Spleen (tissue), 7 donors: ENCODE measurements at regions not wholly inside any gene's neighbourhood (a gene's known extent, or its start where the extent isn't known, plus 50 kb on each side); places are given as distances from the start of the nearest gene placed in this dataset.

Experiments used
- POLR2A ChIP-seq, 3 donors: fragments of 450-650 bp; IDR thresholded peaks; one replicate each; pipeline ENCODE4 v1.5.1; 2017; ENCODE audit warnings: antibody characterized with exemption in 3 of 3, mild to moderate bottlenecking in 1 of 3
- POLR2AphosphoS5 ChIP-seq, 3 donors: sonication (generic); formaldehyde crosslinking; IDR thresholded peaks; one replicate each; pipeline ENCODE4 v1.5.1; 2017; ENCODE audit warnings: antibody characterized with exemption in 3 of 3
- TF ChIP-seq, protein P1 (sequence below), 11 experiments: fragments of 200-600 bp in 7 of 11; fragments of 450-650 bp in 4 of 11; sonication (generic) in 4 of 11; IDR thresholded peaks in 8 of 11; conservative IDR thresholded peaks in 3 of 11; 1 replicate in 7 of 11; 2 replicates in 4 of 11; pipeline versions ENCODE4 v1.4.0 to v1.8.0; 2016 to 2021; ENCODE audit warnings: antibody characterized with exemption in 11 of 11, inconsistent platforms in 4 of 11, mild to moderate bottlenecking in 1 of 11
- donor health status: DM: no; HTN: no; CAD: no; lungs with moderate emphysema.
- donor health status: DM: no; HTN: no; CAD: no.
- donor health status: DM: no; HTN: no; CAD: no.

DNA sequence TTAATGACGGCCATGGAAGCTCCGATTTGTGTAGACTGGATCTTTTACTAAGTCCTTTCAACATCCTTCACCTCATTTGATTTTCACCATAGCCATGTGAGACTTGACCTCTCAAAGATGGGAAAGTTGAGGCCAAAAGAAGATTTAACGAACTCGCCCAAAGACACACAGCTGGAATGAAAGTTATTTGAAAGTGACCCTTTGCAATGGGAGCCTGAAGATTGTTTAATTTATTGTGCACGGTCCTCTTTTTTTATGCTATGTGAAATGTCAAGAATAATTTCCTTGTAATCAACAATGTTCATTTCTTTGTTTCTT, 58.0 kb upstream of the COPS8 start:
- TF ChIP-seq, protein P1, sequence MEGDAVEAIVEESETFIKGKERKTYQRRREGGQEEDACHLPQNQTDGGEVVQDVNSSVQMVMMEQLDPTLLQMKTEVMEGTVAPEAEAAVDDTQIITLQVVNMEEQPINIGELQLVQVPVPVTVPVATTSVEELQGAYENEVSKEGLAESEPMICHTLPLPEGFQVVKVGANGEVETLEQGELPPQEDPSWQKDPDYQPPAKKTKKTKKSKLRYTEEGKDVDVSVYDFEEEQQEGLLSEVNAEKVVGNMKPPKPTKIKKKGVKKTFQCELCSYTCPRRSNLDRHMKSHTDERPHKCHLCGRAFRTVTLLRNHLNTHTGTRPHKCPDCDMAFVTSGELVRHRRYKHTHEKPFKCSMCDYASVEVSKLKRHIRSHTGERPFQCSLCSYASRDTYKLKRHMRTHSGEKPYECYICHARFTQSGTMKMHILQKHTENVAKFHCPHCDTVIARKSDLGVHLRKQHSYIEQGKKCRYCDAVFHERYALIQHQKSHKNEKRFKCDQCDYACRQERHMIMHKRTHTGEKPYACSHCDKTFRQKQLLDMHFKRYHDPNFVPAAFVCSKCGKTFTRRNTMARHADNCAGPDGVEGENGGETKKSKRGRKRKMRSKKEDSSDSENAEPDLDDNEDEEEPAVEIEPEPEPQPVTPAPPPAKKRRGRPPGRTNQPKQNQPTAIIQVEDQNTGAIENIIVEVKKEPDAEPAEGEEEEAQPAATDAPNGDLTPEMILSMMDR (IDR thresholded peaks at IDR 0.05 in 8 of 11, conservative IDR thresholded peaks at IDR 0.05 in 3 of 11) = peak in 2 of 11 experiments; percentile 30 to 31
- no peak for TF ChIP-seq POLR2A (IDR thresholded peaks at IDR 0.05)
- no peak for TF ChIP-seq POLR2AphosphoS5 (IDR thresholded peaks at IDR 0.05)
